Endothelial cell of umbilical vein (primary cell): ENCODE measurements at regions not wholly inside any gene's neighbourhood (a gene's known extent, or its start where the extent isn't known, plus 50 kb on each side); places are given as distances from the start of the nearest gene placed in this dataset.

Source experiments
- BruUV-seq: library from RNA; stranded (reverse); fragments of 400-500 nt; replicated peaks from 2 replicates; lab custom pipeline; 2021; lab: Mats Ljungman, UMichigan
- CTCF ChIA-PET: fragments of 300-600, 350-600 bp; sonication (Branson Sonifier 250); formaldehyde crosslinking; loops from one replicate; lab custom pipeline; 2021; ENCODE audit warnings: antibody characterized with exemption, inconsistent platforms; lab: Charles Lee
- POLR2A ChIA-PET: fragments of 300-600, 350-600 bp; sonication (Branson Sonifier 250); formaldehyde crosslinking; loops from one replicate; lab custom pipeline; 2021; ENCODE audit warnings: antibody characterized with exemption, inconsistent platforms; lab: Charles Lee
- DNase-seq: peaks from one replicate; pipeline ENCODE4 v3.0.0-alpha.2; 2011; ENCODE audit warnings: low read depth, low spot score
- FAIRE-seq: peaks from 2 replicates; lab custom pipeline; 2011; peaks lifted over from hg19 to GRCh38; lab: Jason Lieb, UNC
- H2AFZ ChIP-seq: 2 replicates; pipeline ENCODE4 v1.6.0; 2012; ENCODE audit warnings: low read depth, low read length, control low read depth, inconsistent platforms
- H3K27ac ChIP-seq: 2 replicates; pipeline ENCODE4 v1.5.1; 2011; ENCODE audit warnings: low read depth, mild to moderate bottlenecking, control low read depth, low read length, moderate library complexity; ENCODE audit not compliant: insufficient read depth
- H3K27me3 ChIP-seq, 2 experiments: 2 replicates each; pipeline versions ENCODE4 v1.6.0 to v1.6.1; 2011; ENCODE audit warnings: low read length in 2 of 2, mixed read lengths in 1 of 2; ENCODE audit not compliant: control insufficient read depth in 2 of 2, insufficient read depth in 2 of 2
- H3K36me3 ChIP-seq, 2 experiments: 2 replicates in 1 of 2; 3 replicates in 1 of 2; pipeline ENCODE4 v1.5.1; 2011; ENCODE audit warnings: low read length in 2 of 2, mild to moderate bottlenecking in 1 of 2, moderate library complexity in 1 of 2; ENCODE audit not compliant: control insufficient read depth in 2 of 2, insufficient read depth in 2 of 2; ENCODE audit errors: extremely low read depth in 1 of 2
- H3K4me1 ChIP-seq: 3 replicates; pipeline ENCODE4 v1.5.1; 2011; ENCODE audit warnings: mild to moderate bottlenecking, low read length; ENCODE audit not compliant: control insufficient read depth, insufficient read depth; ENCODE audit errors: extremely low read depth
- H3K4me2 ChIP-seq: 2 replicates; pipeline ENCODE4 v1.6.1; 2011; ENCODE audit warnings: low read length, control low read depth, mixed read lengths; ENCODE audit not compliant: insufficient read depth
- H3K4me3 ChIP-seq, 3 experiments: fragments of 200-600 bp in 1 of 3; sonication (generic), shearing (Covaris generic) in 1 of 3; replicated peaks in 1 of 3; 2 replicates each; pipeline ENCODE4 v1.5.1; 2011 to 2016; ENCODE audit warnings: control low read depth in 3 of 3, low read length in 3 of 3, mild to moderate bottlenecking in 2 of 3, inconsistent platforms in 1 of 3, low read depth in 1 of 3, moderate library complexity in 1 of 3; ENCODE audit not compliant: insufficient read depth in 1 of 3
- H3K79me2 ChIP-seq: 2 replicates; pipeline ENCODE4 v1.6.0; 2012; ENCODE audit warnings: low read length, inconsistent platforms; ENCODE audit not compliant: control insufficient read depth, insufficient read depth
- H3K9ac ChIP-seq: replicated peaks from 2 replicates; pipeline ENCODE3; 2011; ENCODE audit warnings: low read length, control low read depth; ENCODE audit not compliant: insufficient read depth; ENCODE audit errors: extremely low read depth
- H3K9me1 ChIP-seq: replicated peaks from 3 replicates; pipeline ENCODE4 v1.6.0; 2011; ENCODE audit warnings: mild to moderate bottlenecking, low read length; ENCODE audit not compliant: control insufficient read depth, insufficient read depth; ENCODE audit errors: extremely low read depth
- H3K9me3 ChIP-seq: replicated peaks from 2 replicates; pipeline ENCODE4 v1.5.1; 2012; ENCODE audit warnings: low read length, inconsistent platforms; ENCODE audit not compliant: control insufficient read depth, insufficient read depth
- H4K20me1 ChIP-seq: replicated peaks from 2 replicates; pipeline ENCODE3; 2011; ENCODE audit warnings: mild to moderate bottlenecking, low read length; ENCODE audit not compliant: control insufficient read depth, insufficient read depth; ENCODE audit errors: extremely low read depth
- EZH2 ChIP-seq: IDR thresholded peaks from 2 replicates; pipeline ENCODE4 v1.6.1; 2012; ENCODE audit warnings: borderline replicate concordance, low read depth, mild to moderate bottlenecking, moderate library complexity, low read length, inconsistent platforms; ENCODE audit not compliant: severe bottlenecking
- FOS ChIP-seq: IDR thresholded peaks from 2 replicates; pipeline ENCODE4 v1.6.1; 2011; ENCODE audit warnings: mild to moderate bottlenecking, low read length, moderate library complexity, borderline replicate concordance; ENCODE audit not compliant: insufficient read depth
- GATA2 ChIP-seq: IDR thresholded peaks from 2 replicates; pipeline ENCODE4 v1.7.0; 2011; ENCODE audit warnings: low read depth, mild to moderate bottlenecking, moderate library complexity, mixed read lengths, low read length; ENCODE audit not compliant: insufficient read length, insufficient read depth
- JUN ChIP-seq: IDR thresholded peaks from 2 replicates; pipeline ENCODE4 v1.6.1; 2011; ENCODE audit warnings: borderline replicate concordance, low read depth; ENCODE audit not compliant: insufficient read length, insufficient read depth
- MYC ChIP-seq: IDR thresholded peaks from one replicate; pipeline ENCODE4 v1.6.1; 2011; ENCODE audit warnings: mild to moderate bottlenecking, low read depth, low read length
- POLR2A ChIP-seq: IDR thresholded peaks from 2 replicates; pipeline ENCODE4 v1.6.1; 2012; ENCODE audit warnings: low read depth, mild to moderate bottlenecking, control low read depth, low read length
- POLR2AphosphoS5 ChIP-seq: IDR thresholded peaks from 2 replicates; pipeline ENCODE4 v1.6.1; 2012; ENCODE audit warnings: low read depth, mild to moderate bottlenecking, control low read depth, low read length, moderate library complexity; ENCODE audit not compliant: insufficient read depth
- dilution Hi-C: fragments of 300-500 bp; cut with MboI; formaldehyde crosslinking; loops from one replicate; pipeline ENCODE4 v1.15.0; 2019; ENCODE audit warnings: low sequenced_read_pairs; ENCODE audit not compliant: extremely low pct_ligation_motif_present
- intact Hi-C: fragments of 100-400 bp; cut with micrococcal nuclease; formaldehyde crosslinking; loops from one replicate; pipeline ENCODE4 v1.10.0; 2022
- TF ChIP-seq, protein P1 (sequence below), 2 donors: IDR thresholded peaks; 1 replicate in 1 of 2; 2 replicates in 1 of 2; pipeline ENCODE4 v1.5.1; 2011; ENCODE audit warnings: low read length in 2 of 2, mild to moderate bottlenecking in 2 of 2, moderate library complexity in 2 of 2, control low read depth in 1 of 2, inconsistent platforms in 1 of 2, low read depth in 1 of 2; ENCODE audit not compliant: insufficient read depth in 1 of 2; ENCODE audit errors: extremely low read depth in 1 of 2
- TF ChIP-seq, protein P2 (sequence below): IDR thresholded peaks from 2 replicates; pipeline ENCODE4 v1.6.1; 2011; ENCODE audit not compliant: insufficient read depth, insufficient read length

DNA sequence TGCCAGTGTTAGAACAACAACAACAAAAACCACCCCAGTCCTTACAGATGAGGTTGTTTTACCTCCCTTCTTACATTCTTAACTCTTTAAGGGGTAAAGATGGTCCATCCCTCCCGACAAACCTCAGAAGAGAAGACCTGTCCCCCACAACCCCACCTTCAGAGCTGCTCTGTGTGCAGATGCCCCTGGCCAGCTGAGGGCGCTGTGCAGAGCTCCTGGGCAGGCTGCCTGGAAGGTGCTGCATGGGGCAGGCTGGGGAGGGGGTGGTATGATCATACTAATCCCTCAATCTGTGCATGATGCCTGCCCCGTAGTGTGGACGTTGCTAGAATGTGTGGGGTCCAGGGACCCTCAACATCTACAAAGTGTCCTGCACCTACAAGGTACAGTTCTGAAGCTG, 387.1 kb downstream of the INHBA start:
- Histone ChIP-seq H3K27me3 (no peaks in the 10 kb centered on the region), H3K9me3 (no peaks in the 10 kb centered on the region), H3K36me3 (no peaks in the 10 kb centered on the region), H3K9me1 (no peaks in the 10 kb centered on the region), H3K79me2 (no peaks in the 10 kb centered on the region), H3K9ac (no peak overlapping the region), H3K27ac (no peak overlapping the region), H3K4me1 (no peaks in the 10 kb centered on the region), H4K20me1 (no peaks in the 10 kb centered on the region), H2AFZ (no peak overlapping the region), H3K4me3 (no peak overlapping the region), H3K4me2 (no peak overlapping the region)
- intact Hi-C loops, result loop anchor here (5.0 kb wide), 1 partner anchor 382 kb away; no protein-coding TSS in a partner anchor
- ChIA-PET CTCF (interaction anchor here (0.6 to 1.5 kb wide), 3 partner anchors 12 to 380 kb away, joined by 3 read pairs; no protein-coding TSS in a partner anchor), POLR2A (interaction anchor here (0.7 kb wide), 1 partner anchor 305 kb away, joined by 4 read pairs; no protein-coding TSS in a partner anchor)
- FAIRE-seq, result no peak
- BruUV-seq, result no TSS peak
- TF ChIP-seq MYC, result no peak
- TF ChIP-seq, protein P1, sequence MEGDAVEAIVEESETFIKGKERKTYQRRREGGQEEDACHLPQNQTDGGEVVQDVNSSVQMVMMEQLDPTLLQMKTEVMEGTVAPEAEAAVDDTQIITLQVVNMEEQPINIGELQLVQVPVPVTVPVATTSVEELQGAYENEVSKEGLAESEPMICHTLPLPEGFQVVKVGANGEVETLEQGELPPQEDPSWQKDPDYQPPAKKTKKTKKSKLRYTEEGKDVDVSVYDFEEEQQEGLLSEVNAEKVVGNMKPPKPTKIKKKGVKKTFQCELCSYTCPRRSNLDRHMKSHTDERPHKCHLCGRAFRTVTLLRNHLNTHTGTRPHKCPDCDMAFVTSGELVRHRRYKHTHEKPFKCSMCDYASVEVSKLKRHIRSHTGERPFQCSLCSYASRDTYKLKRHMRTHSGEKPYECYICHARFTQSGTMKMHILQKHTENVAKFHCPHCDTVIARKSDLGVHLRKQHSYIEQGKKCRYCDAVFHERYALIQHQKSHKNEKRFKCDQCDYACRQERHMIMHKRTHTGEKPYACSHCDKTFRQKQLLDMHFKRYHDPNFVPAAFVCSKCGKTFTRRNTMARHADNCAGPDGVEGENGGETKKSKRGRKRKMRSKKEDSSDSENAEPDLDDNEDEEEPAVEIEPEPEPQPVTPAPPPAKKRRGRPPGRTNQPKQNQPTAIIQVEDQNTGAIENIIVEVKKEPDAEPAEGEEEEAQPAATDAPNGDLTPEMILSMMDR (IDR thresholded peaks at IDR 0.05; ENCODE audit: extremely low read depth in 1 of 2, insufficient read depth in 1 of 2, low read depth in 1 of 2, low read length in 2 of 2), result peak; percentile 17 to 31
- no peak for DNase-seq
- dilution Hi-C loops, result no loop called here

DNA sequence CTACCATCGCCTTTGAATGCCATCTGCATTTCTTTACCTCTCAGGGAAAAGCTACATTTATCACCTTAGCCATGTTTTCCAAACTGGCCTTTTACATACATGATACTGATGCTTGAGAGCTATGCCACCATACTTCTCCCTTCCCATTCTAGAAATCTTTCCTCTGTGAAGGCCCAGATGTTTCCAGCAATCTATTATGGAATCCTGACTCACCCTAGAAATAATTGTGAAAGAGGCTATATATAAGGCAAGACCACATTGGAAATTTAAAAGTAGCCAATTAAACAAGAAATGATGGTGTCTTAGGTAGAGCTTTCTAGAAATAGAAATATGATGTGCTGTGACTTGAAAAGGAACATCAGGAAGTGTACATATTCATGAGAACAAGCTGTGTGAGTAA, 389.7 kb downstream of the INHBA start:
- Histone ChIP-seq H3K27me3 (no peaks in the 10 kb centered on the region), H3K36me3 (no peaks in the 10 kb centered on the region), H3K4me2 (no peak overlapping the region), H3K79me2 (no peaks in the 10 kb centered on the region), H3K27ac (no peak overlapping the region), H2AFZ (no peak overlapping the region), H3K9ac (no peak overlapping the region), H4K20me1 (no peaks in the 10 kb centered on the region), H3K9me3 (no peaks in the 10 kb centered on the region), H3K9me1 (no peaks in the 10 kb centered on the region), H3K4me3 (no peak overlapping the region), H3K4me1 (no peaks in the 10 kb centered on the region)
- dilution Hi-C loops, result no loop called here
- DNase-seq (no peak), FAIRE-seq (no peak)
- no peak for TF ChIP-seq EZH2
- no peak for TF ChIP-seq GATA2
- TF ChIP-seq, protein P2, sequence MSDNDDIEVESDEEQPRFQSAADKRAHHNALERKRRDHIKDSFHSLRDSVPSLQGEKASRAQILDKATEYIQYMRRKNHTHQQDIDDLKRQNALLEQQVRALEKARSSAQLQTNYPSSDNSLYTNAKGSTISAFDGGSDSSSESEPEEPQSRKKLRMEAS, result no peak
- no peak for TF ChIP-seq FOS
- no peak for TF ChIP-seq JUN
- no peak for TF ChIP-seq POLR2A
- TF ChIP-seq, protein P1 (IDR thresholded peaks at IDR 0.05; ENCODE audit: extremely low read depth in 1 of 2, insufficient read depth in 1 of 2, low read depth in 1 of 2, low read length in 2 of 2), result no peak
- no peak for TF ChIP-seq POLR2AphosphoS5
- TF ChIP-seq MYC, result no peak
- CTCF ChIA-PET, result interaction anchor here (0.8 kb wide), 1 partner anchor 310 kb away, joined by 3 read pairs; no protein-coding TSS in a partner anchor
- intact Hi-C loops, result no loop called here
- BruUV-seq, result no TSS peak
- POLR2A ChIA-PET, result no interaction called here
